ENCODE measurements at regions not wholly inside any gene's neighbourhood (a gene's known extent, or its start where the extent isn't known, plus 50 kb on each side); places are given as distances from the start of the nearest gene placed in this dataset.

- Histone ChIP-seq H3K4me3 (no peak overlapping the region), H3K27ac (no peak overlapping the region), H3K4me1 (peaks cover 0 to 21% (median 13%) of the 10 kb centered on the region in 6 donors), H3K27me3 (replicated peaks in 1 of 7) (no peaks in the 10 kb centered on the region), H3K9me3 (no peaks in the 10 kb centered on the region), H3K36me3 (no peaks in the 10 kb centered on the region)
- DNase-seq, result no peak
- TF ChIP-seq POLR2A (IDR thresholded peaks at IDR 0.05), result no peak
- TF ChIP-seq CTCF (IDR thresholded peaks at IDR 0.05 in 8 of 11, conservative IDR thresholded peaks at IDR 0.05 in 3 of 11), result no peak
- no peak for TF ChIP-seq POLR2AphosphoS5 (IDR thresholded peaks at IDR 0.05)
- WGBS, 5 donors, result 89 to 94% (median 90%) methylated on average over 9 of the region's 9 CpGs
- intact Hi-C loops (cut with DNase I; ENCODE audit: low total_unique reads), result no loop called here
These were observed 116.4 kb upstream of the SGK1 start for GRCh38 chr6:134434019-134434942.

DNA sequence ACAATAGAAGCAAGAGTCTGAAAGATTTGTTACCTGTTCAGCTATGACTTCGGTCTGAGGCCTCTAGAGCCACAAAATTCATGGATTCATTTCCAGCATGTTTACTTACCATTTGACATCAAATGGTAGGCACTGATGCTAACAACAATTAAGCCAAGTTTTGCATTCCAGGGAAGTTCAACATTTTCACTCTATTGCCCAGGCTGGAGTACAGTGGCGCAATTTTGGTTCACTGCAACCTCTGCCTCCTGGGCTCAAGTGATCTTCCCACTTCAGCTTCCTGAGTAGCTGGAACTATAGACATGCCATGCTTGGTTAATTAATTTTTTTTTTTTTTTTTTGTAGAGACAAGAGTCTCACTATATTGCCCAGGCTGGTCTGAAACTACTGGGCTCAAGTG is 114.1 kb upstream of the SGK1 start:
- Histone ChIP-seq H3K36me3 (no peaks in the 10 kb centered on the region), H3K27me3 (replicated peaks in 1 of 7) (no peaks in the 10 kb centered on the region), H3K27ac (no peak overlapping the region), H3K4me3 (no peak overlapping the region), H3K9me3 (no peaks in the 10 kb centered on the region), H3K4me1 (peaks cover 0 to 14% (median 9%) of the 10 kb centered on the region in 6 donors)
- intact Hi-C loops (cut with DNase I; ENCODE audit: low total_unique reads), result no loop called here
- DNase-seq, result no peak
- no peak for TF ChIP-seq CTCF (IDR thresholded peaks at IDR 0.05 in 8 of 11, conservative IDR thresholded peaks at IDR 0.05 in 3 of 11)
- no peak for TF ChIP-seq POLR2A (IDR thresholded peaks at IDR 0.05)
- TF ChIP-seq POLR2AphosphoS5 (IDR thresholded peaks at IDR 0.05), result no peak
- 42 to 73% (median 51%) methylated on average over 2 of the region's 2 CpGs for WGBS, 5 donors

DNA sequence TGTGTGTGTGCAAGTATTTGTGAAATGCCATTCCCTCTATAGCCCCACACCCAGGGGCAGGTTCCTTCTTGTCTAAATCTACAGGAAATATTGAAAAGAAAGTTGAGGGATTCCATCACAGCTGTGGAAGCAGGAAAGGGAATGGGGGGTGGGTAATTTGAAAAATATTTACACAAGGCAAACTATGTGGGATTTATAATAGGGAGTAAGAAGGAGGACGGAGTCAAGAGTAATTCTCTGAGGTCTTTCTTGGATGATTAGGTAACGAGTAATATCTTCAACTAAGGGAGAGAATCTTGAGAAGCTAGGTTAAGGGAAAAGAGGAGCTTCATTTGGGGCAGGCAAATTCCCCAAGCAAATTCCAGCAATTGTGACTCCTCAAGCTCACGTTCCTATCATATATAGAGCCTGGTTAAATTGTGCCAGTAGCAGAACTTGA is 113.5 kb upstream of the SGK1 start:
- WGBS, 5 donors, result 89 to 95% (median 92%) methylated on average over 3 of the region's 3 CpGs
- no peak for TF ChIP-seq POLR2A (IDR thresholded peaks at IDR 0.05)
- TF ChIP-seq CTCF (IDR thresholded peaks at IDR 0.05 in 8 of 11, conservative IDR thresholded peaks at IDR 0.05 in 3 of 11), result no peak
- no peak for TF ChIP-seq POLR2AphosphoS5 (IDR thresholded peaks at IDR 0.05)
- no peak for DNase-seq
- no peaks in the 10 kb centered on the region for H3K9me3 ChIP-seq
- intact Hi-C loops (cut with DNase I; ENCODE audit: low total_unique reads), result no loop called here
- no peak overlapping the region for H3K27ac ChIP-seq
- H3K4me1 ChIP-seq, result peaks cover 0 to 8% (median 3%) of the 10 kb centered on the region in 6 donors
- H3K27me3 ChIP-seq (replicated peaks in 1 of 7), result no peaks in the 10 kb centered on the region
- no peaks in the 10 kb centered on the region for H3K36me3 ChIP-seq
- no peak overlapping the region for H3K4me3 ChIP-seq

- H3K9me3 ChIP-seq, result no peaks in the 10 kb centered on the region
- H3K4me1 ChIP-seq, result no peaks in the 10 kb centered on the region
- no peaks in the 10 kb centered on the region for H3K36me3 ChIP-seq
- H3K27me3 ChIP-seq (replicated peaks in 1 of 7), result no peaks in the 10 kb centered on the region
- H3K27ac ChIP-seq, result no peak overlapping the region
- intact Hi-C loops (cut with DNase I; ENCODE audit: low total_unique reads), result no loop called here
- WGBS, 5 donors, result 81 to 93% (median 85%) methylated on average over 4 of the region's 4 CpGs
- no peak for DNase-seq
- H3K4me3 ChIP-seq, result no peak overlapping the region
- TF ChIP-seq POLR2A (IDR thresholded peaks at IDR 0.05), result no peak
- TF ChIP-seq POLR2AphosphoS5 (IDR thresholded peaks at IDR 0.05), result no peak
- TF ChIP-seq CTCF (IDR thresholded peaks at IDR 0.05 in 8 of 11, conservative IDR thresholded peaks at IDR 0.05 in 3 of 11), result no peak
These were observed 112.0 kb upstream of the SGK1 start for GRCh38 chr6:134429861-134430380.

Data from spleen (tissue), 11 donors.